ENCODE measurements at regions not wholly inside any gene's neighbourhood (a gene's known extent, or its start where the extent isn't known, plus 50 kb on each side); places are given as distances from the start of the nearest gene placed in this dataset.

GRCh38 chr5:142474431-142475094, 149.7 kb upstream of the SPRY4 start:
- TF ChIP-seq POLR2A (IDR thresholded peaks at IDR 0.05) (no peak), CTCF (IDR thresholded peaks at IDR 0.05) (no peak)

Measured in heart left ventricle (tissue), 13 donors.